ENCODE measurements at regions not wholly inside any gene's neighbourhood (a gene's known extent, or its start where the extent isn't known, plus 50 kb on each side); places are given as distances from the start of the nearest gene placed in this dataset.

- no peak for TF ChIP-seq PBX3 (IDR thresholded peaks at IDR 0.05)
- no peak for TF ChIP-seq TCF12 (IDR thresholded peaks at IDR 0.05)
- no peak for TF ChIP-seq EZH2phosphoT487 (IDR thresholded peaks at IDR 0.05; ENCODE audit: borderline replicate concordance, low read depth)
- TF ChIP-seq NFIC (IDR thresholded peaks at IDR 0.05; ENCODE audit: borderline replicate concordance), result no peak
- TF ChIP-seq RXRA (IDR thresholded peaks at IDR 0.05; ENCODE audit: borderline replicate concordance, low read depth), result no peak
- no peak for TF ChIP-seq GABPA (IDR thresholded peaks at IDR 0.05; ENCODE audit: low read depth)
- TF ChIP-seq MAX (IDR thresholded peaks at IDR 0.05; ENCODE audit: low read depth), result no peak
- no peak for TF ChIP-seq CTCF (IDR thresholded peaks at IDR 0.05)
- no peak for TF ChIP-seq REST (IDR thresholded peaks at IDR 0.05; ENCODE audit: low read depth, low read length)
- no peak for TF ChIP-seq USF2 (IDR thresholded peaks at IDR 0.05; ENCODE audit: borderline replicate concordance, low read depth, low read length)
- TF ChIP-seq MEF2A (IDR thresholded peaks at IDR 0.05; ENCODE audit: borderline replicate concordance, low read depth), result no peak
- TF ChIP-seq SMC3 (IDR thresholded peaks at IDR 0.05; ENCODE audit: low read depth, low read length), result no peak
- no peak for TF ChIP-seq RCOR1 (IDR thresholded peaks at IDR 0.05; ENCODE audit: low read length)
- no peak for TF ChIP-seq USF1 (IDR thresholded peaks at IDR 0.05; ENCODE audit: borderline replicate concordance, low read depth)
- Histone ChIP-seq H3K4me2 (no peak overlapping the region), H3K9me3 (no peaks in the 10 kb centered on the region), H3K27me3 (ENCODE audit: insufficient read depth) (no peaks in the 10 kb centered on the region), H3K36me3 (replicated peaks in 1 of 2; ENCODE audit: control insufficient read depth in 1 of 2, insufficient read depth in 2 of 2, low read length in 1 of 2) (no peaks in the 10 kb centered on the region), H3K9me2 (no peaks in the 10 kb centered on the region), H3K4me1 (ENCODE audit: control insufficient read depth in 1 of 2, insufficient read depth in 2 of 2, low read depth in 1 of 2, low read length in 1 of 2) (peaks cover 0 to 14% of the 10 kb centered on the region in 2 experiments; a peak in 2 of 4 replicates), H2AFZ (ENCODE audit: low read depth) (no peak overlapping the region), H3K4me3 (ENCODE audit: low read depth in 2 of 2, low read length in 1 of 2) (no peak overlapping the region), H3F3A (replicated peaks; ENCODE audit: insufficient read depth) (no peaks in the 10 kb centered on the region), H3K79me2 (ENCODE audit: insufficient read depth) (no peaks in the 10 kb centered on the region), H3K27ac (ENCODE audit: low read depth in 2 of 2, low read length in 1 of 2) (no peak overlapping the region), H4K20me1 (ENCODE audit: insufficient read depth) (no peaks in the 10 kb centered on the region), H3K9ac (no peak overlapping the region)
- 35% methylated on average over 1 of the region's 1 CpG for WGBS (ENCODE audit: low lambda C conversion rate)
- ChIA-PET CTCF (interaction anchor here (1.6 kb wide), 1 partner anchor 496 kb away, joined by 5 read pairs; no protein-coding TSS in a partner anchor), POLR2A (no interaction called here)
- no peak for DNase-seq
Observed at GRCh38 chr6:90436403-90436802, 139.8 kb upstream of the BACH2 start.
